SK-N-SH (cell line): ENCODE measurements at regions not wholly inside any gene's neighbourhood (a gene's known extent, or its start where the extent isn't known, plus 50 kb on each side); places are given as distances from the start of the nearest gene placed in this dataset.

Experiments used
- ELF1 ChIP-seq: IDR thresholded peaks from 2 replicates; pipeline ENCODE4 v1.4.0; 2012
- FOXJ3 ChIP-seq: sonication (generic); formaldehyde crosslinking; IDR thresholded peaks from 2 replicates; pipeline ENCODE4 v1.5.1; 2020; ENCODE audit warnings: mild to moderate bottlenecking, missing genetic modification reagents
- FOXM1 ChIP-seq: IDR thresholded peaks from 2 replicates; pipeline ENCODE4 v1.4.0; 2012; ENCODE audit warnings: low read depth, mild to moderate bottlenecking
- GABPA ChIP-seq: IDR thresholded peaks from 2 replicates; pipeline ENCODE4 v1.4.0; 2012; ENCODE audit warnings: low read depth, mild to moderate bottlenecking
- NRF1 ChIP-seq: IDR thresholded peaks from 2 replicates; pipeline ENCODE4 v1.6.1; 2012; ENCODE audit warnings: low read depth, mild to moderate bottlenecking, low read length
- POLR2AphosphoS5 ChIP-seq: IDR thresholded peaks from 2 replicates; pipeline ENCODE4 v1.6.1; 2012; ENCODE audit warnings: low read depth, low read length
- RAD21 ChIP-seq: IDR thresholded peaks from 2 replicates; pipeline ENCODE4 v1.6.1; 2012; ENCODE audit warnings: mild to moderate bottlenecking, low read length
- RFX5 ChIP-seq: IDR thresholded peaks from 2 replicates; pipeline ENCODE4 v1.6.1; 2012; ENCODE audit warnings: mild to moderate bottlenecking, improper control_type of control experiment, low read length
- TF ChIP-seq, protein P1 (sequence below): fragments of 200-600 bp; sonication (generic); IDR thresholded peaks from 2 replicates; pipeline ENCODE4 v1.6.1; 2017; ENCODE audit warnings: antibody characterized with exemption, mild to moderate bottlenecking, moderate library complexity
- TF ChIP-seq, protein P2 (sequence below): IDR thresholded peaks from 2 replicates; pipeline ENCODE4 v1.6.1; 2012; ENCODE audit warnings: mild to moderate bottlenecking, low read depth, low read length, moderate library complexity
- TF ChIP-seq, protein P3 (sequence below): fragments of 150-350 bp; IDR thresholded peaks from 2 replicates; pipeline ENCODE4 v1.6.1; 2016; ENCODE audit warnings: mild to moderate bottlenecking, low read depth, low read length
- TF ChIP-seq, protein P4 (sequence below): IDR thresholded peaks from 2 replicates; pipeline ENCODE4 v1.4.0; 2012; ENCODE audit warnings: low read depth, borderline replicate concordance
- TF ChIP-seq, protein P5 (sequence below): IDR thresholded peaks from 2 replicates; pipeline ENCODE4 v1.4.0; 2012; ENCODE audit warnings: low read depth, borderline replicate concordance

DNA sequence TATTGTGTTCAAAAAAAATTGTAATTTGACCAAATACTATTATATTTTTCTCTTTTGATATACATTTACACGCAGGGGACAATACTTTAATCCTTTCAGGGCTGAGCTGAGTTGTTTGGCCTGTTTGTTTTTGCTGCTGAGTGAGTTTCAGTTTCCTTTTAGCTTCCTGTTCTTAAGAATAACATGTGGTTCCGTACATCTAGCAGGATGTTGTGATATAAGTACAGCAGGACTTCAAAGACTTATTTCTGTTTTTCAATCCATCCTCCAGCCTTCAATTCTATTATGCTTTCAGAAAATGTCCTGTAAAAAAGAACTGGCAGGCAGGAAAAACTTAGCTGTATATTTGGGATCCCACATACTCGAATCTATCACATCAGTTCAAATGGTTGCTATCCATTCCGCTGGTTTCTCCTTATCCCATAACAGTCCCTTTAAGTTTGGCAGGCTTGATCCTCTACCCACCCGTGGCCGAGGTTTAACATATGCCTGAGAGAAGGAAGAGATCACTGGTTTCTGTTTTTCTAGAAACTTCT, 1037.3 kb upstream of the ACO1 start:
- no peak for TF ChIP-seq NRF1
- no peak for TF ChIP-seq POLR2AphosphoS5
- TF ChIP-seq, protein P1, sequence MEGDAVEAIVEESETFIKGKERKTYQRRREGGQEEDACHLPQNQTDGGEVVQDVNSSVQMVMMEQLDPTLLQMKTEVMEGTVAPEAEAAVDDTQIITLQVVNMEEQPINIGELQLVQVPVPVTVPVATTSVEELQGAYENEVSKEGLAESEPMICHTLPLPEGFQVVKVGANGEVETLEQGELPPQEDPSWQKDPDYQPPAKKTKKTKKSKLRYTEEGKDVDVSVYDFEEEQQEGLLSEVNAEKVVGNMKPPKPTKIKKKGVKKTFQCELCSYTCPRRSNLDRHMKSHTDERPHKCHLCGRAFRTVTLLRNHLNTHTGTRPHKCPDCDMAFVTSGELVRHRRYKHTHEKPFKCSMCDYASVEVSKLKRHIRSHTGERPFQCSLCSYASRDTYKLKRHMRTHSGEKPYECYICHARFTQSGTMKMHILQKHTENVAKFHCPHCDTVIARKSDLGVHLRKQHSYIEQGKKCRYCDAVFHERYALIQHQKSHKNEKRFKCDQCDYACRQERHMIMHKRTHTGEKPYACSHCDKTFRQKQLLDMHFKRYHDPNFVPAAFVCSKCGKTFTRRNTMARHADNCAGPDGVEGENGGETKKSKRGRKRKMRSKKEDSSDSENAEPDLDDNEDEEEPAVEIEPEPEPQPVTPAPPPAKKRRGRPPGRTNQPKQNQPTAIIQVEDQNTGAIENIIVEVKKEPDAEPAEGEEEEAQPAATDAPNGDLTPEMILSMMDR: no peak
- no peak for TF ChIP-seq GABPA
- no peak for TF ChIP-seq FOXM1
- TF ChIP-seq, protein P2, sequence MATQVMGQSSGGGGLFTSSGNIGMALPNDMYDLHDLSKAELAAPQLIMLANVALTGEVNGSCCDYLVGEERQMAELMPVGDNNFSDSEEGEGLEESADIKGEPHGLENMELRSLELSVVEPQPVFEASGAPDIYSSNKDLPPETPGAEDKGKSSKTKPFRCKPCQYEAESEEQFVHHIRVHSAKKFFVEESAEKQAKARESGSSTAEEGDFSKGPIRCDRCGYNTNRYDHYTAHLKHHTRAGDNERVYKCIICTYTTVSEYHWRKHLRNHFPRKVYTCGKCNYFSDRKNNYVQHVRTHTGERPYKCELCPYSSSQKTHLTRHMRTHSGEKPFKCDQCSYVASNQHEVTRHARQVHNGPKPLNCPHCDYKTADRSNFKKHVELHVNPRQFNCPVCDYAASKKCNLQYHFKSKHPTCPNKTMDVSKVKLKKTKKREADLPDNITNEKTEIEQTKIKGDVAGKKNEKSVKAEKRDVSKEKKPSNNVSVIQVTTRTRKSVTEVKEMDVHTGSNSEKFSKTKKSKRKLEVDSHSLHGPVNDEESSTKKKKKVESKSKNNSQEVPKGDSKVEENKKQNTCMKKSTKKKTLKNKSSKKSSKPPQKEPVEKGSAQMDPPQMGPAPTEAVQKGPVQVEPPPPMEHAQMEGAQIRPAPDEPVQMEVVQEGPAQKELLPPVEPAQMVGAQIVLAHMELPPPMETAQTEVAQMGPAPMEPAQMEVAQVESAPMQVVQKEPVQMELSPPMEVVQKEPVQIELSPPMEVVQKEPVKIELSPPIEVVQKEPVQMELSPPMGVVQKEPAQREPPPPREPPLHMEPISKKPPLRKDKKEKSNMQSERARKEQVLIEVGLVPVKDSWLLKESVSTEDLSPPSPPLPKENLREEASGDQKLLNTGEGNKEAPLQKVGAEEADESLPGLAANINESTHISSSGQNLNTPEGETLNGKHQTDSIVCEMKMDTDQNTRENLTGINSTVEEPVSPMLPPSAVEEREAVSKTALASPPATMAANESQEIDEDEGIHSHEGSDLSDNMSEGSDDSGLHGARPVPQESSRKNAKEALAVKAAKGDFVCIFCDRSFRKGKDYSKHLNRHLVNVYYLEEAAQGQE: no peak
- TF ChIP-seq, protein P3, sequence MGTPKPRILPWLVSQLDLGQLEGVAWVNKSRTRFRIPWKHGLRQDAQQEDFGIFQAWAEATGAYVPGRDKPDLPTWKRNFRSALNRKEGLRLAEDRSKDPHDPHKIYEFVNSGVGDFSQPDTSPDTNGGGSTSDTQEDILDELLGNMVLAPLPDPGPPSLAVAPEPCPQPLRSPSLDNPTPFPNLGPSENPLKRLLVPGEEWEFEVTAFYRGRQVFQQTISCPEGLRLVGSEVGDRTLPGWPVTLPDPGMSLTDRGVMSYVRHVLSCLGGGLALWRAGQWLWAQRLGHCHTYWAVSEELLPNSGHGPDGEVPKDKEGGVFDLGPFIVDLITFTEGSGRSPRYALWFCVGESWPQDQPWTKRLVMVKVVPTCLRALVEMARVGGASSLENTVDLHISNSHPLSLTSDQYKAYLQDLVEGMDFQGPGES: no peak
- TF ChIP-seq, protein P4, sequence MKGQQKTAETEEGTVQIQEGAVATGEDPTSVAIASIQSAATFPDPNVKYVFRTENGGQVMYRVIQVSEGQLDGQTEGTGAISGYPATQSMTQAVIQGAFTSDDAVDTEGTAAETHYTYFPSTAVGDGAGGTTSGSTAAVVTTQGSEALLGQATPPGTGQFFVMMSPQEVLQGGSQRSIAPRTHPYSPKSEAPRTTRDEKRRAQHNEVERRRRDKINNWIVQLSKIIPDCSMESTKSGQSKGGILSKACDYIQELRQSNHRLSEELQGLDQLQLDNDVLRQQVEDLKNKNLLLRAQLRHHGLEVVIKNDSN: no peak
- no peak for TF ChIP-seq RAD21
- TF ChIP-seq ELF1: no peak
- TF ChIP-seq, protein P5, sequence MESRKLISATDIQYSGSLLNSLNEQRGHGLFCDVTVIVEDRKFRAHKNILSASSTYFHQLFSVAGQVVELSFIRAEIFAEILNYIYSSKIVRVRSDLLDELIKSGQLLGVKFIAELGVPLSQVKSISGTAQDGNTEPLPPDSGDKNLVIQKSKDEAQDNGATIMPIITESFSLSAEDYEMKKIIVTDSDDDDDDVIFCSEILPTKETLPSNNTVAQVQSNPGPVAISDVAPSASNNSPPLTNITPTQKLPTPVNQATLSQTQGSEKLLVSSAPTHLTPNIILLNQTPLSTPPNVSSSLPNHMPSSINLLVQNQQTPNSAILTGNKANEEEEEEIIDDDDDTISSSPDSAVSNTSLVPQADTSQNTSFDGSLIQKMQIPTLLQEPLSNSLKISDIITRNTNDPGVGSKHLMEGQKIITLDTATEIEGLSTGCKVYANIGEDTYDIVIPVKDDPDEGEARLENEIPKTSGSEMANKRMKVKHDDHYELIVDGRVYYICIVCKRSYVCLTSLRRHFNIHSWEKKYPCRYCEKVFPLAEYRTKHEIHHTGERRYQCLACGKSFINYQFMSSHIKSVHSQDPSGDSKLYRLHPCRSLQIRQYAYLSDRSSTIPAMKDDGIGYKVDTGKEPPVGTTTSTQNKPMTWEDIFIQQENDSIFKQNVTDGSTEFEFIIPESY: no peak
- no peak for TF ChIP-seq RFX5
- no peak for TF ChIP-seq FOXJ3
